ENCODE measurements at regions not wholly inside any gene's neighbourhood (a gene's known extent, or its start where the extent isn't known, plus 50 kb on each side); places are given as distances from the start of the nearest gene placed in this dataset.

DNA sequence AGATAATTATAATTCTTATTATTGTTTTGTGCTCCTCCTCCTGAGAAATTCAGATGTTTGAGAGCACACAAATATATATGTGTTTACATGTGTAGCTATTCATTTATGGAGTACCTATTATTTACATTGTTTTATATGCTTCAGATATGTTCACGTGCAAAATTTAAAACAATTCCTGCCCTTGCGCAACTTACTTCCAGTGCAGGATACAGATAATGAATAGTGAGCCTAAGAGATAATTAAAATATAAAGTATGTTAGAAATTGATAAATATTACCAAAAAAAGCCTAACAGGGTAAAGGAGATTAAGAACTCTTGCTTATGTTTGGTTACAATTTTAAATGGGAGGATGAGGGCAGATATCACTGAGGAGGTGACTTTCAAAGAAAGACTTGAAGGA lies 81.7 kb upstream of the DPH6 start:
- DNase-seq (ENCODE audit: low read depth, low spot score) = no peak
- ChIA-PET CTCF (interaction anchor here (0.6 to 1.5 kb wide), 3 partner anchors 8 to 197 kb away, joined by 3 to 6 read pairs (median 4); no protein-coding TSS in a partner anchor), POLR2A (no interaction called here)
- no peak overlapping the region for H3K4me3 ChIP-seq (ENCODE audit: low read depth, low read length)
- TF ChIP-seq, protein P1, sequence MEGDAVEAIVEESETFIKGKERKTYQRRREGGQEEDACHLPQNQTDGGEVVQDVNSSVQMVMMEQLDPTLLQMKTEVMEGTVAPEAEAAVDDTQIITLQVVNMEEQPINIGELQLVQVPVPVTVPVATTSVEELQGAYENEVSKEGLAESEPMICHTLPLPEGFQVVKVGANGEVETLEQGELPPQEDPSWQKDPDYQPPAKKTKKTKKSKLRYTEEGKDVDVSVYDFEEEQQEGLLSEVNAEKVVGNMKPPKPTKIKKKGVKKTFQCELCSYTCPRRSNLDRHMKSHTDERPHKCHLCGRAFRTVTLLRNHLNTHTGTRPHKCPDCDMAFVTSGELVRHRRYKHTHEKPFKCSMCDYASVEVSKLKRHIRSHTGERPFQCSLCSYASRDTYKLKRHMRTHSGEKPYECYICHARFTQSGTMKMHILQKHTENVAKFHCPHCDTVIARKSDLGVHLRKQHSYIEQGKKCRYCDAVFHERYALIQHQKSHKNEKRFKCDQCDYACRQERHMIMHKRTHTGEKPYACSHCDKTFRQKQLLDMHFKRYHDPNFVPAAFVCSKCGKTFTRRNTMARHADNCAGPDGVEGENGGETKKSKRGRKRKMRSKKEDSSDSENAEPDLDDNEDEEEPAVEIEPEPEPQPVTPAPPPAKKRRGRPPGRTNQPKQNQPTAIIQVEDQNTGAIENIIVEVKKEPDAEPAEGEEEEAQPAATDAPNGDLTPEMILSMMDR (IDR thresholded peaks at IDR 0.05; ENCODE audit: insufficient read depth, low read length, missing control alignments) = no peak

DNA sequence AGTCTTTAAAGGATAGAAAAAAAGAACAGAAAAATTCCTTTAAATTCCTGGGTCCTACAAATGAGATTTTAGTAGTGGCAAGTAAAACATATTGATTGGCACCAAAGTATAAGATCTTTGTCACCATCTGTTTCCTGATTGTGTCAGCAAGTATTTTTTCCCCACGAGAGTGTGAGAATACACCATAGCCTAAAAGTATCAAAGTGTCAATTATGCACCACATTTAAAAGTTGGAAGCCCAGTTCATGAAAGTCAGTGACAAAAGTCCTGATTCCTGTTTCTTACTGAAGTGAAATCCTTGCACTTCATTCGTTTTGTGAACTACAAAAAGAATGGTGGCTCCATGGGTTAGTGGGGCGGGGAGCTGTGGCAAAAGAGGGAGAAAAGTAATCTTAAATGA lies 83.8 kb upstream of the DPH6 start:
- POLR2A ChIA-PET = no interaction called here
- no peak overlapping the region for H3K4me3 ChIP-seq (ENCODE audit: low read depth, low read length)
- CTCF ChIA-PET = no interaction called here
- TF ChIP-seq, protein P1 (IDR thresholded peaks at IDR 0.05; ENCODE audit: insufficient read depth, low read length, missing control alignments) = no peak
- no peak for DNase-seq (ENCODE audit: low read depth, low spot score)

DNA sequence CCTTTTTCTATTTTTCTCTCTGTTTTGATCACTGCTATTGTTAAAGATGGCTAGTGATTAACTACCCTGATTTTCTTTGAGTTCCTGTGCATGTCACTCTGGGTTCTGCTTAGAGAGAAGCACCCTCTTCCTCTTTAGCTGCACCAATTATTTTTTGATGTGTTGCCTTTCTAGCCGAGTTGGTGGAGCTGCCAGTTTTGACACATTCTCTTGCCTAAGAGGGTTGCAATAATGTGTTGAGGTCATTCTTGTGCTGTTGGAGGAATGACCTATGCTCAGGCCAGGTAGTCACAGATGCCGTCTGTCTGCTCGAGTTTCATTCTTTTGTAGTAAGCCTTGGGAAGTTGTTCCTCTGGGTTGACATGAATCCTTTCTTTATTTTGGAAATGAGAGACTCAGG lies 84.6 kb upstream of the DPH6 start:
- TF ChIP-seq, protein P1 (IDR thresholded peaks at IDR 0.05; ENCODE audit: insufficient read depth, low read length, missing control alignments) = no peak
- no peak overlapping the region for H3K4me3 ChIP-seq (ENCODE audit: low read depth, low read length)
- CTCF ChIA-PET = no interaction called here
- no peak for DNase-seq (ENCODE audit: low read depth, low spot score)
- POLR2A ChIA-PET = no interaction called here

DNA sequence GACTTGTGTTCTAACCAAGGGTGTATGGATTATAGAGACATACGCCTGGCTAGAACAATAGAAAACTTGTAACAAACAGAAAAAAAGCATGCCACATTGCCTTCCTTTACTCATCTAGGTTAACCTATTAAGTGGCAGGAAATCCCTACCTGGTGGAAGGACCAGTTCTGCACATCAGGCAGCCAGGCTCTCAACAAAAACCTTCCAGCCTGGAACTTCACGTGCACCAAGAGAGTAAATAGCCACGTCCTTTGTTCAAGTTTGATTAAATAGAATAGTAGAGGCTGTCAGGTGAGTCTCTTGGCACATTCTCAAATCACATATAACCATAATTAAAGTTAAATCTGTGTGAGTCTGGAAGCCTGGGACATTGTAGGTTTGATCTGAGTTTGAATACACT lies 85.0 kb upstream of the DPH6 start:
- TF ChIP-seq, protein P1 (IDR thresholded peaks at IDR 0.05; ENCODE audit: insufficient read depth, low read length, missing control alignments) = no peak
- H3K4me3 ChIP-seq (ENCODE audit: low read depth, low read length) = no peak overlapping the region
- POLR2A ChIA-PET = no interaction called here
- DNase-seq (ENCODE audit: low read depth, low spot score) = no peak
- CTCF ChIA-PET = no interaction called here

DNA sequence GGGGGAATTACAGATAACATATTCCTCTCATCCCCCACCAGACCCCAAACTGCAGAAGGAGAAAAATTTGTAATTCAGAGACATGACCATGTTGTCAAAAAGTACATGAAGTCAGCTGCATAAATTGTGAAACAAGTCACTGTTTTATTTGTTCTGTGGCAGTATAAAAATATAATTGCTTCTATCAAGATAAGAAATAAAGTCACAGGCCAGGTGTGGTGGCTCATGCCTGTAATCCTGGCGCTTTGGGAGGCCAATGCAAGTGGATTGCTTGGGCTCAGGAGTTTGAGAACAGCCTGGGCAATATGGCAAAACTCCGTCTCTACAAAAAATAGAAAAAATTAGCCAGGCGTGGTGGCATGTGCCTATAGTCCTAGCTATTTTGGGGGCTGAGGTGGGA lies 87.7 kb upstream of the DPH6 start:
- H3K4me3 ChIP-seq (ENCODE audit: low read depth, low read length) = no peak overlapping the region
- ChIA-PET CTCF (no interaction called here), POLR2A (no interaction called here)
- DNase-seq (ENCODE audit: low read depth, low spot score) = no peak
- TF ChIP-seq, protein P1 (IDR thresholded peaks at IDR 0.05; ENCODE audit: insufficient read depth, low read length, missing control alignments) = no peak

DNA sequence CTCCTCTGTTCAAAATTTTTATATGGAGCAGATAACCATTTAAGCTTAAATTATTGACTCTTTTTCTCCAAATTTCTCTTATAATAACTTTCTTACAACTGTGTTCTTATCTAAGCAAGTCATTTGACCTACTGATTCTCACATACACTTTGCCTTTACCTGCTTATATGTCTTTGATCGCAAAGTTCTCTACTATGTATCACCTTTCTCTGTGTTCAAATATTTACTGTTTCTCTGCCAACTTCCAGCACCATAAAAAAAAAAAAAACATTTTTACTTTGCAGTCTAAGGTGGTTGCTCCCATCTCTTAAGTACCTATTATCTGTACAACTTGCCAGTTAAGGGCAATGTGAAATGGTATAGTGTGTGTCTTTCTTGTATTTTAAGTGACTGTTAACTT lies 100.8 kb upstream of the DPH6 start:
- no peak for DNase-seq (ENCODE audit: low read depth, low spot score)
- ChIA-PET POLR2A (no interaction called here), CTCF (no interaction called here)
- H3K4me3 ChIP-seq (ENCODE audit: low read depth, low read length) = no peak overlapping the region
- TF ChIP-seq, protein P1 (IDR thresholded peaks at IDR 0.05; ENCODE audit: insufficient read depth, low read length, missing control alignments) = no peak

Measured in AG04449 (cell line).